ENCODE measurements at regions not wholly inside any gene's neighbourhood (a gene's known extent, or its start where the extent isn't known, plus 50 kb on each side); places are given as distances from the start of the nearest gene placed in this dataset.
"Not testable (repeated sequence)": the region's sequence is repeated elsewhere in the genome, so short reads cannot be mapped to it uniquely, and the experiment has no call there.

- no peak for DNase-seq (ENCODE audit: low read depth)
Observed at GRCh38 chr20:24418731-24419130, 50.7 kb upstream of the SYNDIG1 start.

- no peak for DNase-seq (ENCODE audit: low read depth)
Observed at GRCh38 chr20:24417485-24417884, 51.9 kb upstream of the SYNDIG1 start.

GRCh38 chr20:24415444-24415843, 54.0 kb upstream of the SYNDIG1 start:
- not testable (repeated sequence) for DNase-seq (ENCODE audit: low read depth)

- DNase-seq (ENCODE audit: low read depth) = no peak
Observed at GRCh38 chr20:24411834-24412216, 57.6 kb upstream of the SYNDIG1 start.

GRCh38 chr20:24411003-24411833, 58.2 kb upstream of the SYNDIG1 start:
- no peak for DNase-seq (ENCODE audit: low read depth)

- no peak for DNase-seq (ENCODE audit: low read depth)
Observed at GRCh38 chr20:24407151-24407550, 62.3 kb upstream of the SYNDIG1 start.

GRCh38 chr20:24406750-24407149, 62.7 kb upstream of the SYNDIG1 start:
- DNase-seq (ENCODE audit: low read depth) = no peak

- DNase-seq (ENCODE audit: low read depth) = no peak
Observed at GRCh38 chr20:24406251-24406650, 63.2 kb upstream of the SYNDIG1 start.

- no peak for DNase-seq (ENCODE audit: low read depth)
Observed at GRCh38 chr20:24405810-24406209, 63.6 kb upstream of the SYNDIG1 start.

GRCh38 chr20:24403406-24403805, 66.0 kb upstream of the SYNDIG1 start:
- no peak for DNase-seq (ENCODE audit: low read depth)

- no peak for DNase-seq (ENCODE audit: low read depth)
Observed at GRCh38 chr20:24402188-24402587, 67.2 kb upstream of the SYNDIG1 start.

GRCh38 chr20:24395151-24395550, 74.3 kb upstream of the SYNDIG1 start:
- DNase-seq (ENCODE audit: low read depth) = no peak

GRCh38 chr20:24393903-24394302, 75.5 kb upstream of the SYNDIG1 start:
- DNase-seq (ENCODE audit: low read depth) = no peak

- no peak for DNase-seq (ENCODE audit: low read depth)
Observed at GRCh38 chr20:24392612-24393011, 76.8 kb upstream of the SYNDIG1 start.

GRCh38 chr20:24389686-24390085, 79.7 kb upstream of the SYNDIG1 start:
- DNase-seq (ENCODE audit: low read depth) = no peak

- DNase-seq (ENCODE audit: low read depth) = no peak
Observed at GRCh38 chr20:24388828-24389380, 80.5 kb upstream of the SYNDIG1 start.

GRCh38 chr20:24385547-24385946, 83.9 kb upstream of the SYNDIG1 start:
- DNase-seq (ENCODE audit: low read depth) = no peak

GRCh38 chr20:24384865-24385264, 84.6 kb upstream of the SYNDIG1 start:
- no peak for DNase-seq (ENCODE audit: low read depth)

- DNase-seq (ENCODE audit: low read depth) = no peak
Observed at GRCh38 chr20:24382743-24383142, 86.7 kb upstream of the SYNDIG1 start.

- no peak for DNase-seq (ENCODE audit: low read depth)
Observed at GRCh38 chr20:24382331-24382730, 87.1 kb upstream of the SYNDIG1 start.

- no peak for DNase-seq (ENCODE audit: low read depth)
Observed at GRCh38 chr20:24381886-24382285, 87.5 kb upstream of the SYNDIG1 start.

GRCh38 chr20:24379484-24379927, 89.9 kb upstream of the SYNDIG1 start:
- DNase-seq (ENCODE audit: low read depth) = no peak
